HL-60 (cell line): ENCODE measurements at regions not wholly inside any gene's neighbourhood (a gene's known extent, or its start where the extent isn't known, plus 50 kb on each side); places are given as distances from the start of the nearest gene placed in this dataset.

Source experiments
- TF ChIP-seq, protein P1 (sequence below): IDR thresholded peaks from one replicate; pipeline ENCODE4 v1.5.1; 2011; ENCODE audit warnings: low read length, control low read depth, inconsistent platforms; ENCODE audit not compliant: insufficient read depth
- TF ChIP-seq, protein P2 (sequence below): IDR thresholded peaks from 2 replicates; pipeline ENCODE4 v1.6.1; 2012; ENCODE audit warnings: low read depth; ENCODE audit not compliant: insufficient replicate concordance

DNA sequence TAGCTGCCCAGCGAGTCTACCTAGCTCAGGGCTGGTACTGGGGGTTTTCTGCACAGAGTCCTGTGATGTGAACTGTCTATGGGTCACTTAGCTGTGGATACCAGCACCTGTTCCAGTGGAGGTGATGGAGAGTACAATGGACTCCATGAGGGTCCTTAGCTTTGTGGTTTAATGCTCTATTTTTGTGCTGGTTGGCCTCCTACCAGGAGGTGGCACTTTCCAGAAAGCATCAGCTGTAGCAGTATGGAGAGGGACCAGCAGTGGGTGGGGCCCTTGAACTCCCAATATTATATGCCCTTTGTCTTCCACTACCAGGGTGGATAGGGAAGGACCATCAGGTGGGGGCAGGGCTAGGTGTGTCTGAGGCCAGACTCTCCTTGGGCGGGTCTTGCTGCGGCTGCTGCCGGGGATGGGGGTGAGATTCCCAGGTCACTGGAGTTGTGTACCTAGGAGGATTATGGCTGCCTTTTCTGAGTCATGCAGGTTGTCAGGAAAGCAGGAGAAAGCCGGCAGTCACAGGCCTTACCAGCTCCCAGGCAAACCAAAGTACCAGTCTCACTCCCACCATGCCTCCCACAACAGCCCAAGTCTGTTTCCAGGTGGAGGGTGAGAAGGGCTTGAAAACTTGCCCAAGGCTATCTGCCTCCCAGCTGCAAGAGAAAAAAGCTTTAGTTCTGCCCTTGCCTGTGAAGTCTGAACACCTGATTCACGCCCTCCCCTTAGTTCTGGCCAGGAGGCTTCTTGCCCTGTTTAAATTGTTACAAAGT, 163.0 kb upstream of the NUDT4 start:
- TF ChIP-seq, protein P1, sequence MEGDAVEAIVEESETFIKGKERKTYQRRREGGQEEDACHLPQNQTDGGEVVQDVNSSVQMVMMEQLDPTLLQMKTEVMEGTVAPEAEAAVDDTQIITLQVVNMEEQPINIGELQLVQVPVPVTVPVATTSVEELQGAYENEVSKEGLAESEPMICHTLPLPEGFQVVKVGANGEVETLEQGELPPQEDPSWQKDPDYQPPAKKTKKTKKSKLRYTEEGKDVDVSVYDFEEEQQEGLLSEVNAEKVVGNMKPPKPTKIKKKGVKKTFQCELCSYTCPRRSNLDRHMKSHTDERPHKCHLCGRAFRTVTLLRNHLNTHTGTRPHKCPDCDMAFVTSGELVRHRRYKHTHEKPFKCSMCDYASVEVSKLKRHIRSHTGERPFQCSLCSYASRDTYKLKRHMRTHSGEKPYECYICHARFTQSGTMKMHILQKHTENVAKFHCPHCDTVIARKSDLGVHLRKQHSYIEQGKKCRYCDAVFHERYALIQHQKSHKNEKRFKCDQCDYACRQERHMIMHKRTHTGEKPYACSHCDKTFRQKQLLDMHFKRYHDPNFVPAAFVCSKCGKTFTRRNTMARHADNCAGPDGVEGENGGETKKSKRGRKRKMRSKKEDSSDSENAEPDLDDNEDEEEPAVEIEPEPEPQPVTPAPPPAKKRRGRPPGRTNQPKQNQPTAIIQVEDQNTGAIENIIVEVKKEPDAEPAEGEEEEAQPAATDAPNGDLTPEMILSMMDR, result no peak
- TF ChIP-seq, protein P2, sequence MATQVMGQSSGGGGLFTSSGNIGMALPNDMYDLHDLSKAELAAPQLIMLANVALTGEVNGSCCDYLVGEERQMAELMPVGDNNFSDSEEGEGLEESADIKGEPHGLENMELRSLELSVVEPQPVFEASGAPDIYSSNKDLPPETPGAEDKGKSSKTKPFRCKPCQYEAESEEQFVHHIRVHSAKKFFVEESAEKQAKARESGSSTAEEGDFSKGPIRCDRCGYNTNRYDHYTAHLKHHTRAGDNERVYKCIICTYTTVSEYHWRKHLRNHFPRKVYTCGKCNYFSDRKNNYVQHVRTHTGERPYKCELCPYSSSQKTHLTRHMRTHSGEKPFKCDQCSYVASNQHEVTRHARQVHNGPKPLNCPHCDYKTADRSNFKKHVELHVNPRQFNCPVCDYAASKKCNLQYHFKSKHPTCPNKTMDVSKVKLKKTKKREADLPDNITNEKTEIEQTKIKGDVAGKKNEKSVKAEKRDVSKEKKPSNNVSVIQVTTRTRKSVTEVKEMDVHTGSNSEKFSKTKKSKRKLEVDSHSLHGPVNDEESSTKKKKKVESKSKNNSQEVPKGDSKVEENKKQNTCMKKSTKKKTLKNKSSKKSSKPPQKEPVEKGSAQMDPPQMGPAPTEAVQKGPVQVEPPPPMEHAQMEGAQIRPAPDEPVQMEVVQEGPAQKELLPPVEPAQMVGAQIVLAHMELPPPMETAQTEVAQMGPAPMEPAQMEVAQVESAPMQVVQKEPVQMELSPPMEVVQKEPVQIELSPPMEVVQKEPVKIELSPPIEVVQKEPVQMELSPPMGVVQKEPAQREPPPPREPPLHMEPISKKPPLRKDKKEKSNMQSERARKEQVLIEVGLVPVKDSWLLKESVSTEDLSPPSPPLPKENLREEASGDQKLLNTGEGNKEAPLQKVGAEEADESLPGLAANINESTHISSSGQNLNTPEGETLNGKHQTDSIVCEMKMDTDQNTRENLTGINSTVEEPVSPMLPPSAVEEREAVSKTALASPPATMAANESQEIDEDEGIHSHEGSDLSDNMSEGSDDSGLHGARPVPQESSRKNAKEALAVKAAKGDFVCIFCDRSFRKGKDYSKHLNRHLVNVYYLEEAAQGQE, result no peak
